ENCODE measurements at regions not wholly inside any gene's neighbourhood (a gene's known extent, or its start where the extent isn't known, plus 50 kb on each side); places are given as distances from the start of the nearest gene placed in this dataset.
"Not testable (repeated sequence)": the region's sequence is repeated elsewhere in the genome, so short reads cannot be mapped to it uniquely, and the experiment has no call there.

GRCh38 chr1:198845851-198846250 is 207.0 kb downstream of the PTPRC start:
- H3K4me3 ChIP-seq (ENCODE audit: low read depth, low read length): no peak overlapping the region
- in situ Hi-C loops (cut with HindIII; ENCODE audit: low sequenced_read_pairs): no loop called here
- no peak for DNase-seq (ENCODE audit: low read depth)
- no peak for TF ChIP-seq CTCF (IDR thresholded peaks at IDR 0.05; ENCODE audit: low read depth, low read length, missing control alignments)

- TF ChIP-seq CTCF (IDR thresholded peaks at IDR 0.05; ENCODE audit: low read depth, low read length, missing control alignments): no peak
- H3K4me3 ChIP-seq (ENCODE audit: low read depth, low read length): no peak overlapping the region
- no peak for DNase-seq (ENCODE audit: low read depth)
- in situ Hi-C loops (cut with HindIII; ENCODE audit: low sequenced_read_pairs): no loop called here
Observed at GRCh38 chr1:198846556-198846955, 207.7 kb downstream of the PTPRC start.

GRCh38 chr1:198848206-198848605 is 209.4 kb downstream of the PTPRC start:
- in situ Hi-C loops (cut with HindIII; ENCODE audit: low sequenced_read_pairs): no loop called here
- no peak for DNase-seq (ENCODE audit: low read depth)
- no peak for TF ChIP-seq CTCF (IDR thresholded peaks at IDR 0.05; ENCODE audit: low read depth, low read length, missing control alignments)
- H3K4me3 ChIP-seq (ENCODE audit: low read depth, low read length): no peak overlapping the region

- in situ Hi-C loops (cut with HindIII; ENCODE audit: low sequenced_read_pairs): no loop called here
- no peak overlapping the region for H3K4me3 ChIP-seq (ENCODE audit: low read depth, low read length)
- DNase-seq (ENCODE audit: low read depth): no peak
- no peak for TF ChIP-seq CTCF (IDR thresholded peaks at IDR 0.05; ENCODE audit: low read depth, low read length, missing control alignments)
Observed at GRCh38 chr1:198848649-198849048, 209.8 kb downstream of the PTPRC start.

GRCh38 chr1:198849093-198849492 is 210.3 kb downstream of the PTPRC start:
- DNase-seq (ENCODE audit: low read depth): no peak
- H3K4me3 ChIP-seq (ENCODE audit: low read depth, low read length): no peak overlapping the region
- TF ChIP-seq CTCF (IDR thresholded peaks at IDR 0.05; ENCODE audit: low read depth, low read length, missing control alignments): no peak
- in situ Hi-C loops (cut with HindIII; ENCODE audit: low sequenced_read_pairs): no loop called here

- in situ Hi-C loops (cut with HindIII; ENCODE audit: low sequenced_read_pairs): no loop called here
- TF ChIP-seq CTCF (IDR thresholded peaks at IDR 0.05; ENCODE audit: low read depth, low read length, missing control alignments): no peak
- DNase-seq (ENCODE audit: low read depth): no peak
- no peak overlapping the region for H3K4me3 ChIP-seq (ENCODE audit: low read depth, low read length)
Observed at GRCh38 chr1:198850196-198850595, 211.4 kb downstream of the PTPRC start.

- in situ Hi-C loops (cut with HindIII; ENCODE audit: low sequenced_read_pairs); H3K4me3 ChIP-seq (ENCODE audit: low read depth, low read length); DNase-seq (ENCODE audit: low read depth): not testable (repeated sequence)
Observed at GRCh38 chr1:198850966-198851365, 212.1 kb downstream of the PTPRC start.
